ENCODE measurements at regions not wholly inside any gene's neighbourhood (a gene's known extent, or its start where the extent isn't known, plus 50 kb on each side); places are given as distances from the start of the nearest gene placed in this dataset.

DNA sequence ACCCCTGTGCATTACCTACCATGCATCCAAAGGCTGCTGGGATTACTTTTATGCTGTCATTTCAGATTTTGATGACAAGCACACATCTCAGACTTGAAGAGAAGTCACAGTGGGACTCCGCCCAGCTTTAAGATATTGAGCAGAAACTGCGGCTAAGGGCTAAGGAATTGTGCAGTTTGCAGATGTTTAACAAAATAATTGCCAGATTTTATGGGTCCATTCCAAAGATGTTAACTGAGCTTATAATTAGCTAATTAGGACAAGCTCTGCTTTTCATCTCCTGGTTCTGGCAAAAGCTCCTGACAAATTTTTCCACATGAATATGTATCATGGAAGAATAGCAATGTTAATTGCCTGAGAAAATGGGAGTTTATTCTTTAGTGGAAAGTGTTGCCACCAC lies 344.4 kb upstream of the ATXN7L3B start:
- no peaks in the 10 kb centered on the region for H3K27me3 ChIP-seq (ENCODE audit: control insufficient read depth, extremely low read depth, insufficient read depth, low read length)
- no peak overlapping the region for H3K9ac ChIP-seq (ENCODE audit: control insufficient read depth, extremely low read depth, insufficient read depth, low read length)
- H3K9me3 ChIP-seq (ENCODE audit: control insufficient read depth, low read depth, low read length): no peaks in the 10 kb centered on the region
- H3K36me3 ChIP-seq (ENCODE audit: control insufficient read depth in 2 of 2, extremely low read depth in 1 of 2, insufficient read depth in 2 of 2, low read length in 2 of 2): no peaks in the 10 kb centered on the region
- TF ChIP-seq, protein P1, sequence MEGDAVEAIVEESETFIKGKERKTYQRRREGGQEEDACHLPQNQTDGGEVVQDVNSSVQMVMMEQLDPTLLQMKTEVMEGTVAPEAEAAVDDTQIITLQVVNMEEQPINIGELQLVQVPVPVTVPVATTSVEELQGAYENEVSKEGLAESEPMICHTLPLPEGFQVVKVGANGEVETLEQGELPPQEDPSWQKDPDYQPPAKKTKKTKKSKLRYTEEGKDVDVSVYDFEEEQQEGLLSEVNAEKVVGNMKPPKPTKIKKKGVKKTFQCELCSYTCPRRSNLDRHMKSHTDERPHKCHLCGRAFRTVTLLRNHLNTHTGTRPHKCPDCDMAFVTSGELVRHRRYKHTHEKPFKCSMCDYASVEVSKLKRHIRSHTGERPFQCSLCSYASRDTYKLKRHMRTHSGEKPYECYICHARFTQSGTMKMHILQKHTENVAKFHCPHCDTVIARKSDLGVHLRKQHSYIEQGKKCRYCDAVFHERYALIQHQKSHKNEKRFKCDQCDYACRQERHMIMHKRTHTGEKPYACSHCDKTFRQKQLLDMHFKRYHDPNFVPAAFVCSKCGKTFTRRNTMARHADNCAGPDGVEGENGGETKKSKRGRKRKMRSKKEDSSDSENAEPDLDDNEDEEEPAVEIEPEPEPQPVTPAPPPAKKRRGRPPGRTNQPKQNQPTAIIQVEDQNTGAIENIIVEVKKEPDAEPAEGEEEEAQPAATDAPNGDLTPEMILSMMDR (optimal IDR thresholded peaks at IDR 0.05 in 1 of 3, IDR thresholded peaks at IDR 0.05 in 1 of 3, conservative IDR thresholded peaks at IDR 0.05 in 1 of 3; ENCODE audit: extremely low read depth in 1 of 3, insufficient read depth in 2 of 3, low read length in 3 of 3): no peak
- TF ChIP-seq EZH2 (IDR thresholded peaks at IDR 0.05; ENCODE audit: low read length): no peak
- H3K79me2 ChIP-seq (ENCODE audit: control insufficient read depth, insufficient read depth, low read length): no peaks in the 10 kb centered on the region
- no peaks in the 10 kb centered on the region for H3K9me1 ChIP-seq (ENCODE audit: control insufficient read depth, extremely low read depth, insufficient read depth, low read length)
- dilution Hi-C loops (cut with MboI; ENCODE audit: extremely low pct_ligation_motif_present, low sequenced_read_pairs): no loop called here
- H4K20me1 ChIP-seq (ENCODE audit: control insufficient read depth, extremely low read depth, insufficient read depth, low read length): no peaks in the 10 kb centered on the region
- no peak overlapping the region for H3K27ac ChIP-seq (ENCODE audit: control insufficient read depth, insufficient read depth, low read length)
- no peaks in the 10 kb centered on the region for H3K4me1 ChIP-seq (ENCODE audit: control insufficient read depth, extremely low read depth, insufficient read depth, low read length)
- FAIRE-seq: no peak
- no peak for DNase-seq (ENCODE audit: low read depth, low spot score)
- no peak overlapping the region for H2AFZ ChIP-seq (ENCODE audit: control insufficient read depth, low read length)
- no peak overlapping the region for H3K4me2 ChIP-seq (ENCODE audit: control insufficient read depth, extremely low read depth, insufficient read depth, low read depth, low read length)
- H3K4me3 ChIP-seq (ENCODE audit: control insufficient read depth in 2 of 3, extremely low read depth in 1 of 3, insufficient read depth in 2 of 3, low read depth in 1 of 3, low read length in 3 of 3): no peak overlapping the region

DNA sequence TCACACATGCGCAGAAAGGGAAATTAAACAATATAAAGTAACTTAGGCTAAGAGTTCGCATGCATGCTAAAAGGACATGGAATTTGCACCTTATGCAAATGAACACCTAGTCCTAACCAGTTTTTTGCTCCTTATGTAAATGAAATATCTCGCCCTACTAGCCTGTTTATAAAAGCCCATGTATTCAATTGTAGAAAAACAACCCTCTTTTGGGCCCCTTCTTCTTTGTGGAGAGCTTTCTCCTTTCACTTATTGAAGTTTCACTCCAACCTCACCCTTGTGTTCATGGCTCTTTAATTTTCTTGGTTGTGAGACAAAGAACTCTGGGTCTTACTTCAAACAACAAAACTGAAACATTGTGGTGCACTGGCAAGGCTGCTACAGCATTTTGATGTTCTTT lies 333.4 kb upstream of the ATXN7L3B start:
- FAIRE-seq: no peak
- dilution Hi-C loops (cut with MboI; ENCODE audit: extremely low pct_ligation_motif_present, low sequenced_read_pairs): no loop called here

More for the DNA sequence above, 333.4 kb upstream of the ATXN7L3B start:
- Histone ChIP-seq H3K79me2 (ENCODE audit: control insufficient read depth, insufficient read depth, low read length) (no peaks in the 10 kb centered on the region), H3K27me3 (ENCODE audit: control insufficient read depth, extremely low read depth, insufficient read depth, low read length) (no peaks in the 10 kb centered on the region), H3K27ac (ENCODE audit: control insufficient read depth, insufficient read depth, low read length) (no peak overlapping the region), H4K20me1 (ENCODE audit: control insufficient read depth, extremely low read depth, insufficient read depth, low read length) (no peaks in the 10 kb centered on the region), H3K36me3 (ENCODE audit: control insufficient read depth in 2 of 2, extremely low read depth in 1 of 2, insufficient read depth in 2 of 2, low read length in 2 of 2) (no peaks in the 10 kb centered on the region), H2AFZ (ENCODE audit: control insufficient read depth, low read length) (no peak overlapping the region), H3K9me3 (ENCODE audit: control insufficient read depth, low read depth, low read length) (no peaks in the 10 kb centered on the region), H3K4me2 (ENCODE audit: control insufficient read depth, extremely low read depth, insufficient read depth, low read depth, low read length) (no peak overlapping the region), H3K4me1 (ENCODE audit: control insufficient read depth, extremely low read depth, insufficient read depth, low read length) (no peaks in the 10 kb centered on the region), H3K4me3 (ENCODE audit: control insufficient read depth in 2 of 3, extremely low read depth in 1 of 3, insufficient read depth in 2 of 3, low read depth in 1 of 3, low read length in 3 of 3) (no peak overlapping the region), H3K9ac (ENCODE audit: control insufficient read depth, extremely low read depth, insufficient read depth, low read length) (no peak overlapping the region), H3K9me1 (ENCODE audit: control insufficient read depth, extremely low read depth, insufficient read depth, low read length) (no peaks in the 10 kb centered on the region)
- TF ChIP-seq, protein P1 (optimal IDR thresholded peaks at IDR 0.05 in 1 of 3, IDR thresholded peaks at IDR 0.05 in 1 of 3, conservative IDR thresholded peaks at IDR 0.05 in 1 of 3; ENCODE audit: extremely low read depth in 1 of 3, insufficient read depth in 2 of 3, low read length in 3 of 3): no peak
- DNase-seq (ENCODE audit: low read depth, low spot score): no peak

All from keratinocyte (primary cell).